EH (cell line): ENCODE measurements at regions not wholly inside any gene's neighbourhood (a gene's known extent, or its start where the extent isn't known, plus 50 kb on each side); places are given as distances from the start of the nearest gene placed in this dataset.
"Not testable (repeated sequence)": the region's sequence is repeated elsewhere in the genome, so short reads cannot be mapped to it uniquely, and the experiment has no call there.

Source experiments
- DNase-seq: peaks from one replicate; pipeline ENCODE4 v3.0.0-alpha.2; 2015; ENCODE audit warnings: low read depth

DNA sequence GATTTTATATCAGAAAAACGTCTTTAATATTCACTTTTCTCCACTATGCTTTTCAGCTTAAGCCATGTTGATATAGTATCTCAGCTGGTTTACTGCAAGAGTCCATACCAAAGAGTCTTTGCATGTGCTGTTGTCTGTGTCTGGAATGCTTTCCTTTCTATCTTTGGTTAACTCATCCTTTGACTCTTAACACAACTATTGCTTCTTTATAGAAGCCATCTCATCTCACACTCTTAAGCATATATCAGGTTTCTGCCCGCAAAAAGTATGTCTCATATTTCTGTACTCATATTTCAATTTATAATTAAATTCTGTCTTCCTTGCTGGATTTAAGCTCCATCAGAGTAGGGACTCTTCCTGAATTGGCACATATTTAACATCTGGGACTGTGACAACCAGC is 220.9 kb upstream of the KCNK2 start:
- peak; percentile 78 for DNase-seq

DNA sequence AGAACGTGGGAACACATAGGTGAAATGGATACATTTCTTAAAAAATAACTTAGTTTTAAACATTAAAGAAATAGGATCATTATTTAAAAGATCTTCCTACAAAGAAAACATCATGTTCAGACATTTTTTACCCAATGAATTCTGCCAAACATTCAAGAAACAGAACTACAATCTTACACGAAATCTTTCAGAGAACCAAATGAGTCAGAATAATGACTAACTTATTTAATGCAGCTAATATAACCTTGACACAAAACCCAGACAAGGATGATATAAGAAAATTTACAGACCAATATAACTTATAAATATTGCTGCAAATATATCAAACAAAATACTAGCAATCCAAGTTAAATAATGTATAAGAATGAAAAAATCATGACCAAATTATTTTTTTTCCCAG is 220.1 kb upstream of the KCNK2 start:
- peak; percentile 72 for DNase-seq

DNA sequence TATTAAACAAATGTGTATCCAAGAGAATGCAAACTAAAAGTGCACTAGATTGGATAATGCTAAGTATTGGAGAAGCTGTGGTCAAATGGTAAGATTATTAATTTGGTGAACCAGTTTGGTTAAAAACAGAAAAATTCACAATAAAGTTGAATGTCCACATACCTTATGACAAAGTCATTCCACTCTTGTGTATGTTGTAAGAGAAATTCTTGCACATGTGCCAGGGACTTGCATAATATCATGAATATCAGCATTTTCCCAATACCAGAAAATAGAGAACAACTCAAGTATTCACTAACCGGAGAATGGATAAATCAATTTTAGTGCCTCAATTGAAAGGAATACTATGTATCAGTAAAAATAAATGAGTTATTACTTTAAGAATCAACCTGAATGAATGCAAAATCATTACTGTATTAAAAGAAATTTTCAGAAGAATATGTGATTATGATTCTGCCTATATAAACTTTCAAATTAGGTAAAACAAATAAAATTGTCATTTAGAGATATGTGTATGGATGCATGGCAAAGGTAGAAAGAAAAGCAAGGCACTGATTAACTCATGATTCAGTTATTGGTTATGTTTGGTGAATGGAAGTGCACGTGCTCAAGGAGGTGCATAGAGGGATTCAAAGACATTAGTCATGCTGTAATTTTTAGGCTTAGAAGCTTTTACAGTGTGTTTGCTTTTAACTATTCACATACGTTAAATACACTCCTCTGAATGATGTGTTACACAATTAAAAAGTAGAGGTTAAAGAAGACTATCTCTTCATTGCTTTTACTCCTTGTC is 217.4 kb upstream of the KCNK2 start:
- DNase-seq: peak; percentile 85

DNA sequence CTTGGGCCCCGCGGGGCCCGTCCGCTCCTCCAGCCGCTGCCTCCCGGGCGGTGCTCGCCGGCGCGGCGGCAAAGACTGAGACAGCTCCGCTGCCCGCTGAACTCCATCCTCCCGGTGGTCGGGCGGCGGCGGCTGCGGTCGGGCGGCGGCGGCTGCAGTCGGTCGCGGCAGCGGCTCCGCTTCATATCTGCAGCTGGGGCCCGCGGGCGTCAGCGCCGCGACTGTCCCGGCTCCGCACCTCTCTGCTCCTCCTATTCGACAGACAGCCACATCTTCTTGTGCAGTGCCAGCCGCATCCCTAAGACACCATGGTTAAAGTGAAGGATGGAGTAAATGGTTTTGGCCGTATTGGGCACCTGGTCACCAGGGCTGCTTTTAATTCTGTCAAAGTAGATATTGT is 212.1 kb upstream of the KCNK2 start:
- DNase-seq: not testable (repeated sequence)

DNA sequence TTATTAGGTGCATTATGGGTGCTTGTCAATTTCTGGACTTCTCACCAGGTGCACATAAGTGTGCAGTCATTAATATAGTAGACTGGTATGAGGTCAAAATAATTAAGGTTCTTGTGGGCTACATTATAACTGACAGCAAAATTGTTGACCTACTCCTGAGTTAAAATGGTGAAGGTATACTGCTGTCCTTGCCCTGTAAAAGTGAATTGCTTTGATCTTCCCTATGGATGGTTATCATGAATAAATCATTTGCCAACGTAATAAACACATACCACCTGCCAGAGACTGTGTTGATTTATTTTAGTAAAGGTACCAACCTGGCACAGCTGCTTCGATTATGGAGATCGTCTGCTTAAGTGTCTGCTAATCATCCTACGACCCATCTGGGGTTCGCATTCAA is 201.6 kb upstream of the KCNK2 start:
- DNase-seq: no peak

DNA sequence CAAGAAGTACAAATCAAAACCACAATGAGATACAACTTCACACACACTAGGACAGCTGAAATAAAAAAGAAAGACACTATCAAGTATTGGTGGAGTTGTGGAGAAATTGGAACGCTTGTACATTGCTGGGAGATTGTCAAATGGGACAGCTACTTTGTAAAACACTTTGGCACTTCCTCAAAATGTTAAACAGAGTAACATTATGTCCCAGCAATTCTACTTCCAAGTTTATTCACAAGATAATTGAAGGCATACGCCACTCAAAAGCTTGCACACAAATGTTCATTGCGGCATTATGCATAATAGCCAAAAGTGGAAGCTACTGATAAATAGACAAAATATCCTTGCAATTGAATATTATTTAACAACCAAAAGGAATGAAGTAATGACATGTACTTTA is 199.9 kb upstream of the KCNK2 start:
- DNase-seq: no peak

DNA sequence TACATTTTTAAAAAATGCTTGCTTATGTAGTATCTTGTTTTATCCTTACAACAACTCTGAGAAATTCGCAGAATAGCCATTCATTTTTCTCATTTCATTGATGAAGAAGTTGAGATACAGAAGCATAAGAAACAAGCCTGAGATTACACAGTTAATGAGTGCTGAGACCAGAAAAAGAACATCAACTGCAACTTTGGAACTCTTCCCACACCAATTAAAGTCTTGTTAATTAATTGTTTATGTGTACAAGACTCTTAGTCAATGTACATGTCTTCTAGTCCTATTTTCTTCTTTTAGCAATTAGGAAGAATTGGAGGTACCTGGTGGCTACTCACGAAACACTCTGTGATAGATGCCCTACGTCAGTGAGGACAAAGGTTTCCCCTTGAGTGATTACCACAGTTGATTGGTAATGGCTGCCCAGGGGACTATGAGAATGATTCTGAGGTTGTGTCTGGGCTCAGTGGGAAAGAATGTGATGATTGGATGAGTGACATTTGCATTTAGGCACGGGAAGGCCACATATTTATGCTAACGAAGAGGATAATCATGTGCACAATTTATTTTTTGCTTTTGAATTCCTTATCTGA is 187.4 kb upstream of the KCNK2 start:
- DNase-seq: no peak

DNA sequence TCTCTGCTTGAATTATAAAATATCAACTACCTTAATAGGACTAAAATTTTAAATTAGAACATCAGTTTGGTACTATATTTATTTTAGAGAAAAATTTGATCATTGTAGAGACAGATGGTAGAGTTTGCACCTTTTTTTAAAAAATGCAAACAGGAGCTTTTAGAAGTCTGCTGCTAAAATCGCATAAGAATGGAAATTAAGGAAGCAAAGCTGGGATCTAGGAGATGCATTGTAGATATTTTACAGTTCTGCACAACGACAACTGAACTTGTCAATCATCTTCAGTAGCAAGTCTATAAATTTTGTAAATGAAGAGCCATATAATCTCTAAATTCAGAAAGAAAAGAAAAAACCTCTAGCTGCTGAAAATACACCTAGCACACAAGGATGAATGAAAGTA is 185.6 kb upstream of the KCNK2 start:
- DNase-seq: no peak

DNA sequence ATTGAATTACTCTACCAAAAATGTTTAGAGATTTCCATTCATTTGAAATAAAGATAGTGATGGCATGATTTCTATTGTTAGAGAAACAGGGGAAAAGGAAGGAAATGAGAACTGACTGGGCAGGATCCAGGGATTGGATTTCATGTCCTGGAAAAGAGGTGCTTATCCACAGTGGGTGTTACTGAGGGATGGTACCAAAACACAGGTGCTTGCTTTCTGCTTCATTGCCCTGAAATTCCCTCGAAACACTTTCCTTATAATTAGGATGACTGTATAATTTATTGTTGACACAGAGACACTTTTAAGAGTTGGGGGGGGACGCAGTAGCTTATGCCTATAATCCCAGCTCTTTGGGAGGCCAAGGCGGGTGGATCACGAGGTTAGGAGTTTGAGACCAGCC is 185.0 kb upstream of the KCNK2 start:
- DNase-seq: no peak

DNA sequence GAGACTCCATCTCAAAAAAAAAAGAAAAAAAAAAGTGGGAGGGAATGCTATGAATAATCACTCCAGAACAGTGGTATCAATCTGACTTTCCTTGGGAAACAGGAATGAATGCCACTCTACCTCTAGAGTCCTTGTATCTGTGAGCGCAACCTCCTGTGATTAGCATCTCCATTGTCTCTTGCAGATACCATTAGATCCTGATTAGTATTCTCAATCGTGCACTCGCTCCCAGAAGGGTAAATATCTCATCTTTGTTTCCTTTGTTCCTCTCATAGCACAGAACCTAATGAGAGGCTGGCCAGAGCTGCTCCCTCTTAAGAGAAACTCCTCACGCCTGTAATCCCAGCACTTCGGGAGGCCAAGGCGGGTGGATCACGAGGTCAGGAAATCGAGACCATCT is 184.4 kb upstream of the KCNK2 start:
- no peak for DNase-seq

DNA sequence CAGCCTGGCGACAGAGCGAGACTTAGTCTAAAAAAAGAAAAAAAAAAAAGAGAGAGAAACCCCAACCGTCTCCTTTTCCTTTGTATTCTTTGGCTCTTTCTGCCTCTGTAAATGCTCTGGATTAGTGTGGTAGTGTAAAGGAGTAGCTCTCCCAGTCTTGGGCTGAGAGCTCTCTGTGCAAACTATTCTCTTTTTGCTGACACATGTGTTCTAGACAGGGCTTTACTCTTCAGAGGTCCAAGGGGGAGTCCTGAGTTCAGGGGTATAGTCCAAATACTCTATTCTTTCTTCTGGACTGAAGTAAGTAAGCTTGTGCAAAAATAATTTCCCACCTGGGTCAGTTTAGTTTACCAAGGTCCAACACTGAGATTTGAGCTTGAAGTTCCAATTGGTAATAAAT is 183.8 kb upstream of the KCNK2 start:
- no peak for DNase-seq

DNA sequence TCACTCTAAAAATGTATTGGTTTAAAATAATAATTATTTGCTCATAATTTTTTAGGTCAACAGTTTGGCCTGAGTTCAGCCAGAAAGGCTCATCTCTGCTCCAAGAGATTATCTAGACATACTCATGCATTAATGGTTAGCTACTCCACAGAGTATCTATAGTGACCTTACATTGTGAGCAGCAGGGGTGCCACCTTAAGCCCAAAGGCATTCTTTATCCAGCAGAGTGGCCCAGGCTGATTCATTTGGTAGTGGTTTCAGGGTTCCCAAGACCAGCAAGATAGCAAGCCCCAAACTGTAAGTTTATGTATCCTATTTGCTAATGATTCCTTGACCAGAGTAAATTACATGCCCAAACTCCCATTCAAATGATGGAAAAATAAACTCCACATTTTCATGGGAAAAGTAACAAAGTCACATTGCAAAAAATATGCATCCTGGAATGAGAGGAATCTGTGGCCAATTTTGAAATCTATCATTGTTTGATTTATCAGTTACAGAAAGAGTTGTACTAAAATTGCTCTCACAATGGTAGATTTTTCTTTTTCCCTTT is 182.6 kb upstream of the KCNK2 start:
- peak; percentile 85 for DNase-seq

DNA sequence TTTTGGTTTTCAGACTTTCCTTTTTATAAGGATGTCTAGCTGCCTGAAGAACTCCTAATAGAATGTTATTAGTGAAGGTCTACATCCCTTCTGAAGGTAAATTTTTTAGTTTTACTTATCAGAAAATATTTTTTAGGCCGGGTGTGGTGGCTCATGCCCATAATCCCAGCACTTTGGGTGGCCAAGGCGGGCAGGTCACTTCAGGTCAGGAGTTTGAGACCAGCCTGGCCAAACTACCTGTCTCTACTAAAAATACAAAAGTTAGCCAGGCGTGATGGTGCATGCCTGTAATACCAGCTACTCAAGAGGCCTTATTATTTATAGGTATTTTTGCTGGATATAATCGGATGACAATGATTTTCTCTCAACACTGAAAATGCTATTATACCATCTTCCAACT is 181.9 kb upstream of the KCNK2 start:
- DNase-seq: no peak

DNA sequence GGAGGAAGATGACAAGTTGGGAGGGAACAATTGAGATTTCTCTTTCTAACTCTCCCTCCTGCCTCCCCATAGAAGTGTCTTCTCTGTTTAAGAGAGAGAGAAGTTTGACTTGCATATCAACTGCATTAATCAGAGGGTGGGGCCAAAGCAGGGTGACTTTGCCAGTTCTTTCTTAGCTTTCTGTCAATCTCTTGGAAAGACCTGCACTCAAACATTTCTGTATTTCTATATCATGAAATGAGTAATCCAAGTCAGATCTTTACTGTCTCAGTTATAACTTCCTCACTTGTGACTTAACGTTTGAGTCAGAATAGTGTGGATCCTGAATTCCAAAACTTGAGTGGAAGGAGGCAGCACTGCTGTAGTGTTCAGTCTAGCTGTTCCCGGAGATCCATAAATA is 180.8 kb upstream of the KCNK2 start:
- DNase-seq: peak; percentile 85

DNA sequence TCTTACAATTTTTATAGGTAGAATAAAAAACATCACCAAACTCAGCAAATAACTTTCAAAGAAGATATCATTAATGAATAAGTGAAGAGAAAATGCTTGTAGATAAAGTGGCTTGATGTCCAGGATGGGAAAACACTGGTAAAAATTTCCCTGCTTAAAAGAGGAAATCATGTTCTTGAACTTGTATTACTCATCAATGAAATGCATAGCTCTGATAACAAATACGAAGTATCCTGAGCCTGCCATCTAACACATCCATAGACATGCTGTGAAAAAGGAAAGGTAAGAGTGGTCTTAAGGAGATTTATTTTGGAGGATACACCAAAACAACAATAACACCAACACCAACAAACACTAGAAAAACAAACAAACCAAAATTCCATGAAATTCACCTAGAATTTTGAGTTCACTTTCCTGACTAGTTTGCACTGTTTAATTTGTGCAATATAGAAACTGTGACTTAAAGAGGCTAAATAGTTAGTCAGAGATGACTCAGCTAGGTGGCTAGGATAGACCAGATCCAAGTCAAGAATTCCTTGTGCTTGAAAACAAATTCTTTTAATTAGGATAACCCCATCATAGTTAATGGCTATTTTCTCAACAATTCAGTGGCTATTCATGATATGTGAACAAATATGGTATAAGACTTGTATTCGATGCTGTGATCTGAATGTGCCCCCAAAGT is 179.8 kb upstream of the KCNK2 start:
- DNase-seq: peak; percentile 80

DNA sequence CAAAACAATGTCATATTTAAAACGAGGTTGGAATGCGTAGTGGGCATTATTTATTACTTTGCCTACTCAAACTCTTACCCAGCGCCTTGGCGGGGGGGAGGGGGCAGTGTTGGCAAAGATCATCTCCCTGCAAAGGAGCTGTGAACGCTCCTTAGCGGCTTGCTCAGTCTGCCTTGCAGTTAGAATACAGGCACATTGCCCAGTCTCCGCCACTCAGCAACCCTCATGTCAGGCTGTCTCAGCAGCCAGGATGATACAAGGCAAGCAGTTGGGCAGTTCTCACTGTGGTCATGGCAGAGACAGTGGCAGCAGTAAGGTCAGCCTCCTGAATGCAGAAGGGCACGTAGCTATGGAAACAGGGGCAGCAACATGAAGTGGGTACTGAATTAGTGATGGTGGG is 170.4 kb upstream of the KCNK2 start:
- DNase-seq: no peak

DNA sequence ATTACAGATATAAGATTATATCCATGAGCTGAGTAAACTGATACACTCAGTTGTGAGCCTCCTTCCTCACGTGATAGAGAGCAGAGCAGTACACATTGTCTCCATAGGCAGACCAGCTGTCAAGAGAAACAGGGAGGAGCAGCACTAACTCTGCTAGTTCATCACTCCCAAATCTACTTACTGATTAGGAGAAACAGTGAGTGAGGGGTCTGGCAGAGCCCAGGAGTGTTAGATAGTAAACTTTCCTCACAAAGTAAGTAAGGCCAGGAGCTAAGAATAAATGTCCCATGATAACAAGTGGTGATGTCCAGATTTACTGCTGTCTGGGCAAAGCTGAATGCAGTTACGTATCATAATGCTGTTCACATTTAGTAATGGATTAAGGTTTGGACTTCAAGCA is 168.6 kb upstream of the KCNK2 start:
- DNase-seq: no peak

DNA sequence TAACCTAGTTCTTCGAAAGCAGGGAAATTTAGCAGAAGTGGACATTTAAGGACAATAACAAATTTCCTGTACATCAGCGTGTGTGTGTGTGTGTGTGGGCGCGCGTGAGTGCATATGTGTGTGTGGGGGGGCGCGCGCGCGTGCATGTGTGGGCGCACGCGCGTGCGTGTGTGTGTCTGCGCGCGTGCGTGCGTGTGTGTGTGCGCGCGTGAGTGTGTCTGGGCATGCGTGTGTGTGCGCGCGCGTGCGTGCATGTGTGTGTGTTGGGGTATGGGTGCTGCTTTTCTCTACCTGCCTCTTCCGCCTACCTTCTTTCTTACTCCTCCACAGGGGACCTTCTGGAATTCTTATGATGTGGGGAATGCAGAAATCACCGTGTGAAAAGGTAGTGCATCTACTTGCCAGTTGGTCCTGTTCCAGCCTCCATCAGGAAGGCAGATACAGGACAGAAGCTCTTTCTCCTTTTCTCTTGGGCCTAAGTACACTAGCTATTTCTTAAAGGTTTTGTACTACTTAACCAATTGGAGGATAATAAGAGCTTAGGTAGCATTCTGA is 165.4 kb upstream of the KCNK2 start:
- DNase-seq: no peak

DNA sequence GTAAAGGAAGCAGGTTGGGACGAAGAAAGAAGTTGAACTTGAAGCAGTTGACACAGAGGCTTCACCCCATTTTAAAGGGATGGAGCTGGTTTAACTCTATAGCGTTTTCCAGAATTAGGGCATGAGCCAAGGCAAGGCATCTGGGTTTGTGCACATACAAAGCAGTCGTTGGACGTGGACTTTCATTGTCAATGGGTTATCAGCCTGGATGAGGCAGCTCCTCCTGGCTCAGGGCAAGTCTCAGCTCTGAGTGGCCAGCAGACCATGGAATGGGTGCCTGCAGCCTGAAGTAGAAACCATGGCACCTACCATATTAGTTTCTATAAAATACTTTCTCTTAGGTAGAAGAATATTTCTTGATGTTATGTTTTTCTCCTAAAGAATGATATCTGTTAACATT is 163.8 kb upstream of the KCNK2 start:
- no peak for DNase-seq

DNA sequence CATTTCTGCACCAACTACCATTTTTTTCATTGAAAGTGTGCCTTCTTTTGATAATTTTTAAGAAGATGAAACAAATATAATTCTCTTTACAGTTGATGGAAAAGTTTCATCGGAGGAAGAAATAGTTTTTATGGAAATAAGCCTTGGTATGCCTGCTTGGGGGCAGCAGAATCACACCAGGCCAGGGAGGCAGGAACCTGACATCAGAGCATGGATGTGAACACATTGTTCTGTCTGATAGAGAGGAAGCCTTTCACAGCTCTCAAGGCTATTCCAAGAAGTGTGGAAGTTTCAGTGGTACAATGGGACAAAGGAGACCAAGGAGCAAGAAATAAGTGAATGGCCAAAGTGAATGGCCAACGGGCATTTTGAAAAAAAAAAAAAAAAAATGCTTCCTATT is 162.2 kb upstream of the KCNK2 start:
- DNase-seq: no peak

DNA sequence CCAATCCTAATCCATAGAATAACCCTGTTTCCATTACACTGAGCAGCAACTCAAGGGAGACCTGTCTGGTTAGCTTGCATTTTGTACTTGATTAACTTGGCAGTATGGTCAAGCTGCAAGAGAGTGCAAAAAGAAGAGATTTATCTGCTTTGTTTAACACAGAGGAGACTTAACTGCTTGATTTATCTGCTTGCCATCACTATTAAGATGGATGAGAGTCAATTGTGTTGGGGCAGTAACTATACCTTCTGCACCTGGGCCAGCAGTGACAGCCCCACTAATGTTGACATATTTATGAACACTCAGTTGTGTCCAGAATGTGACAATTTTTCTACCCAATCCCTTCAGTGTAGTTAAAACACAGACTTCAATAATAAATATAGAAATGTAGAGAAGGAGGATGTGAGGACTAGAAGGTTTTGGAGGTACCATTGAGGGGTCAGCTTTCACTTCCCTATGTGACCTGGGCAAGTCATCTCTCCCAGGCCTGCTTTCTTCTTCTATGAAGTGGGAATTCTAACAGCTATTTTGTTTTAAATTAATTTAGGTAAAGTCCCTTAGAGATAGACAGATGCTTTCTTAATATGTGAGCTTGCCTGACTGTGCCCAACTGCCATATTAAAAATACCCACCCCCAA is 159.1 kb upstream of the KCNK2 start:
- no peak for DNase-seq

DNA sequence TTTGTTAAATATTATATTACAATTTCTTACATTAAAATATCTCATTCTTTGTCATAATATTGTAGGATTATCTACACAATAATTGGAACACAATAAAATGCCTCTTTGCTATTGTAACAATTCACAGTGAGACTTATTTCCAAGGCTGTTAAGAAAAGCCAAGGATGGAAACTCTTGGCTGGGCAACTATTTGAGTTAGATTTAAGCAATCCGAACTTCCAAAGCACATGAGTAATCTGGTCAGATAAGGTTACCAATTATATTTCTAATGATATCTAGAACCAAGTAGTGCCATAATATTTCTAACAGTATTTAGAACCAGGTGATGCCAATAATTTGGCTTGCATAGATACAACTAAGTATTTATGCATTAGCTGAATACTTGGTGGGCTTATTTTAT is 154.7 kb upstream of the KCNK2 start:
- no peak for DNase-seq
